Umbilical cord (tissue), 1 donor: ENCODE measurements at regions not wholly inside any gene's neighbourhood (a gene's known extent, or its start where the extent isn't known, plus 50 kb on each side); places are given as distances from the start of the nearest gene placed in this dataset.
"Not testable (repeated sequence)": the region's sequence is repeated elsewhere in the genome, so short reads cannot be mapped to it uniquely, and the experiment has no call there.

Source experiments
- DNase-seq: peaks from one replicate; pipeline ENCODE4 v3.0.0-alpha.2; 2015; ENCODE audit warnings: low spot score

DNA sequence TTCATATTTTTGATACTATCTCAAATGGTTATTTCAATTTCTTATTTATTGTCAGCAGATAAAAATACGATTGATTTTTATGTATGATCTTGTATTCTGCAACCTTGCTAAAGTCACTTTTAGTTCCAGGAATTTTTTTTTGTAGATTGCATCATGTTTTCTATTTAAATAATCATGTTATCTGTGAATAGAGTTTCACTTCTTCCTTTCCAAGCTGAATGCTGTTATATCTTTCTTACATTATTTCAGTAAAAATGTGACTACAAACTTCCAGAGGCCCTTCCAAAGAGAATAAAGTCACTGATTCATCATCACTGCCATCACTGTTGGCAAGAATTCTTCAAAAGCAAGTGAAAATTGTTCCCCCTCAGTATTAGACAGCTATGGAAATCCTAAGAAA is 104.7 kb upstream of the RAP1B start:
- DNase-seq, result no peak

DNA sequence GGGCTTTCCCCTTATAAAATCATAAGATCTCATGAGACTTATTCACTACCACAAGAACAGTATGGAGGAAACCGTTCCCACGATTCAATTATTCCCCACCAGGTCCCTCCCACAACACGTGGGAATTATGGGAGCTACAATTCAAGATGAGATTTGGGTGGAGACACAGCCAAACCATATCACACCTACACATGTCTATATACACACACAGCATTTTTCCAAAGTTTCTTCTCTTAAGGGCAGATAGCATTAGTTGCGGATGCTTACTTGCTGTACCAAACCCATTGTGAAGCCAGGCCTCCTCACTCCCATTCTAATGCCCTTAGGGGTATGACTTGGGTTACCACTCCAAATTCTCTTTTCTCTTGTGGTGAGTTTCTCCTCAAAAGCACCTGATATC is 104.1 kb upstream of the RAP1B start:
- no peak for DNase-seq

DNA sequence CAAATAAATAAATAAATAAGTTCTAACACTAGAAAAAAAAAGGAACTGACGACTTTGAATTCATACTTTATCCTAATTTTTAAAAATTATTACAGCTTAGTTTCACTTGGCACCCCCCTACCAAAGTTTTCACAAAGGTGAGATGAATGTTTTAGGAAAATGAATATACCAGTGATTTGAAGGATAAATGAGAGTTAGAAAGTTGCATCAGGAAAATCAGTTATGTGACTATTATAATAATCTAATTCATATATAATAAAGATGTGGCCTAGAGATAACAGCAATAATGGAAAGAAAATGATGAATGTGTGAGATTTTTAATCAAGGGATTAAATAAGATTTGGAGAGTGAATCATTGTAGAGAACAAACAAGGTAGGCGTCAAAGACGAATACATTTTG is 103.0 kb upstream of the RAP1B start:
- no peak for DNase-seq

DNA sequence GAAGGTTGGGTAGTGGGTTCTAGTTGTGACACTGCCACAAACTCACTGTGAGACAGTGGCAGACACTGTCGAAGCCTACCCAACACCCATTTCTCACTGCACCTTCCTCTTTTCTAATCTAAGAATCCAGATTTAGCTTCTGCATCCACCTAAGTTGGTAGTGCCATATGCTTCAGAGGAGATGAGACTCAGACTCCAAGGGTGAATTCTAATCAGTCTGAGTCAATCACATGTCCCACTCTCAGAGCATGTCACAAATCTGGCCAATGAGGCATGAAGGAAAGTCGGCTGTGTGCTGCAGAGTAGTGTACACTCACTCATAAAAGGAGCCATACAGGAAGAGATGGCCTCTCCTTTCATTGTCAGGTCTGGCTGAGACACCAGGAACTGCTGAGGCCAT is 102.1 kb upstream of the RAP1B start:
- DNase-seq, result no peak

DNA sequence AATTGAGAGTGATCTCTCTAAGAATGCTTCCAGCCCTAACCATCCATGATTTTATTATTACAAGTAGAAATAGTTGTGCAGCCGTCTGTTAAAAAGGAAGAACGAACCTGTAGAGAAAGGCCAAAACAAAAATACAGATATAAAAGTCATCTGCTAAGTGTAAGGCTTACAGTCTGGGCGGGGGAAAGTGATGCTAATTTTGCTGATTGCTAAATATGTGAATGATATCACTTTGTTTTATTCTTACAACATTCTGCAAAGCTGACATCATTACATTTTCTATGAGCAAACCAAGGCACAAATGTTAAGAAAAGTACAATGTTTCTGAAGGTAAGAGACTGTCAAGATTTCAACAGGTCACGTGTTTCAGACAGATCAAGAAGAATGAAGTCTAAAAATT is 101.5 kb upstream of the RAP1B start:
- DNase-seq, result no peak

DNA sequence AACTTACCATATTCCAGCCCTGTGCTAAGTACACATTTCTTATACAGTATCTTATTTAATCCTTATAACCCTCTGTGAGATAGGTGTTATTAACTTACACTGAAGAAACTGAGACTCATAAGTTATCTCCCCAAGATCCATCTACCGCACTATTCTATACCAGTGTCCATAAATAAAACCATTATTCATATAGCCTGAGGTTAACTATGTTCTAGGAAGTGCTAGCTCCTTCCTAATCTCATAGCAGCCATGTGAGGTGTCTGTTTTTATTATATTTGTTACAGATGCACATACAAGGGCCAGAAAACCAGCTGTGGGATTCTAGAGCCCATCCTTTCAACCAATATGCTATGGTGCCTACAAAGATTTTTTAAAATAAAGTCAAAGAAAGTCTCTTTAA is 100.3 kb upstream of the RAP1B start:
- DNase-seq, result no peak

DNA sequence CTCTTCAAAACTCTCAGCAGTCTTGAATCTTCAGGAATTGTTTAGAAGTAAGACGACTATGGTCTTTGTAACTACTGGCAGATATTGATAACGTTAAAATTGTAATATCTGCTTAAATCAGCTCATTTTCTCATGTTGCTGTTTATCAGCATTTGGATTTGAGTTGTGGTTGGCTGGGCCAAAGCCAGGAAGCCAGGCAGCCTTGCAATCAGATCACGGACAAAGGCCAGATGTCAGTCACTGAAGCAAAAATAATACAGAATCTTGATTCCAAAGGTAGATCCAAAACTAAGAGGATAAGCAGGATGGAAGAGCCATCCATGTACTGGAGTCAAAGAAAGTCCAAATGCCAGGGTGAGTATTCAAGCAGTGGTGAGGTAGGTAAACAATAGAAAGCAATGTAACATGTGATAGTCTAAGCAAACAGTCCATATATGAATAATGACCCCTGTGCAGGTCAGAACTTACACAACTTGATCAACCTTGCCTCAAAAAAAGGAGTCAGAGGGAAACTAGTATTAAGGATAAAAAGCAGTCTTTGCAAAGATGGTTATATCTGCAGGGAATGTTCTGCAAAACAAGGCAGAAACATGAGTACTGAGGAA is 95.8 kb upstream of the RAP1B start:
- no peak for DNase-seq

DNA sequence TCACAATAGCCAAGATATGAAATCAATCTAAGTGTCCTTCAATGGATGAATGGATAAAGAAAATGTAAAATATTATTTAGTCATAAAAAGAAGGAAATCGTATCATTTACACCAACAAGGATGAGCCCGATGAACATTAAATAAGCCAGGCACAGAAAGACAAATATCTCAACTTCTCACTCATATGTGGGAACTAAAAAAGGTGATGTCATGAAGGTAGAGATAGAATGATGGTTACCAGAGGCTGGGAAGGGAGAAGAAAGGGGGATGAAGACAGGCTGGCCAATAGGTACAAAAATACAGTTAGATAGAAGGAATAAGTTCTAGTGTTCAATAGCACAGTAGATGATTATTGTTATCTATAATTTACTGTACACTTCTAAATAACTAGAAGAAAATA is 94.9 kb upstream of the RAP1B start:
- no peak for DNase-seq

DNA sequence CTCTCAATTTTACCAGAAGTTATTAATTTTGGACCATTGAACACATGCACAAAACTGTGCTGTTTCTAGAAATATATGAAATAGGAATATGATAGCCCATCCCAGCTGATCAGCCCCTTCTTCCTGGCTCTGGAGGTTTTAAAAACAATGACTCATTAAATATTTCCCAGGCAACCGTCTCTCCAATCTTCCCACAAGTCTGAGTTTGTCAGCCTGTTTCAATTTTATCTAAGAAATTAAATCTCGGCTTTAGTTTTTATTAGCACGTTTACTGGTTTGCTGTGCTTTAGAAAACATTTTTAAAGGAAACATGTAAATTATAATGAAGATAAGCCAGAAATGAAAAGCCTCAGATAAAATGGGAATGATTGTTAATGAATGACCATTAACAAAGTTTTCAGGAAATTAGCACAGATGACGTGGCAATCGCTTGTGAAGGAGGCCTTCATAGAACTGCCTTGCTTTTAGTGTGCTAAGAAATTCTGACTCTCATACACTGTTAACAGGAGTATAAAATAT is 89.3 kb upstream of the RAP1B start:
- DNase-seq, result peak; percentile 77

DNA sequence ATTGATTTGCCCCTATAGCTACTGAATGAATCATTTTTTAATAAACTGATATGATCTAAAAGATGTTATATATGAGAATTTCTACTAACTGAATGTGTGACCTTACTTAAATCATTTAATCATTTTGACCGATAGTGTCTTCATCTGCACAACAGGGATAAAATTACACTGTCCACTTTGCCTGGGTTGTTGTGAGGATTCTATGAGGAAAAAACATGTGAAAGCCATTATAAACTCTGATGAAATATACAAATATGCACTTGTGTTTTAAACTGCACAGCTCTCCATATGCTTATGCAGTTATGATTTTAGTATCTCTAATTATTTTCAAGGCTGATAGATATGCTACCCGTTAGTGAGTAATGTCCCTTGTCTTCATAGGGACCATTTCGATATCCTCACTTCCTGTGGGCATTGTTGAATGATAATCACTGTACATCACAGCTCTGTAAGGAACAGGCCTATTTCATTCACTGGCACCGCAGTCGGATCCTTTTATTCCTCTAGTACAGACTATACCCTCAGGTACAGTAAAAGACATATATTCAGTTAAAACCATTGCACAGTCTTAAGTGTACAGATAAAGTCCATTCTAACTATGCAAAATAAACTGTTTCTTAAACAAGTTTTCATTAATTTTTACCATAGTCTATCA is 88.7 kb upstream of the RAP1B start:
- DNase-seq, result no peak

DNA sequence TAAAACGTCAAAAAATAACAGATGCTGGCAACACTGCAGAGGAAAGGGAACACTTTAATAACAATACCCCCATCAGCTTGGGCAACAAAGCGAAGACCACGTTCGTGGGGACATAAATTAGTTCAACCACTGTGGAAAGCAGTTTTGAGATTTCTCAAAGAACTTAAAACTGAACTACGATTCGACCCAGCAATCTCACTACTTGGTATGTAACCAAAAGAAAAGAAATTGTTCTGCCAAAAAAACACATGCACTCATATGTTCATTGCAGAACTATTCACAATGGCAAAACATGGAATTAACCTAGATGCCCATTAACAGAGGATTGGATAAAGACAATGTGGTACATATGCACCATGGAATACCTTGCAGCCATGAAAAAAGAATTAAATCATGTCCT is 81.2 kb upstream of the RAP1B start:
- DNase-seq, result no peak

DNA sequence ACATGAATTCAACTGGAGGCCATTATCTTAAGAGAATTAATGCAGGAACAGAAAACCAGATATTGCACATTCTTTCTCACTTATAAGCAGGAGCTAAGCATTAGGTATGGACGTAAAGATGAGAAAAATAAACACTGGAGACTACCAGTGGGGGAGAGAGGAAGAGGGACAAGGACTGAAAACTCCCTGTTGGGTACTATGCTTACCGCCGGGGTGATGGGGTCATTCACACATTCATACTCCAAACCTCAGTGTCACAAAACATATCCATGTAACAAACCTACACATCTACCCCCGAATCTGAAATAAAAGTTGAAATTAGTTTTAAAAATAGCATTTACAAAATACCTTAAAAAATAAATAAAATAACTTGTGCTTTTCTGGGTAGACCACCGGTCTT is 80.8 kb upstream of the RAP1B start:
- no peak for DNase-seq

DNA sequence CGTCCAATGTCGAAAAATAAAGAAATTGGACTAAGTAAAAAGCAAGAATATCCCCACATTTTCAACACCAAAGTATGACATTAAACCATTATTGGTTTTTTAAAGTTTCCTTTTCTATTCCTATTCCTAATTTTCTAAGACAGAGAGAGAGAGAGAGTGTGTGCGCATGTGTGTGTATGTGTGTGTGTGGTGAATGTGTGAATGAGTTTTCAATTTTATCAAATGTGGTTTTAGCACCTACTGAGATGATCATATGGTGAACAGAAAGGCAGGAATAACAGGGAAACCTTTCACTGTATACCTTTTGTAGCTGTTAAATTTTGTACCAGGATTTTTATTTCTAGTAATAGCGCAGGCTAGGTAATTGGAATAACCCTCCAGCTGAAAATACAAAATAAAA is 80.4 kb upstream of the RAP1B start:
- no peak for DNase-seq

DNA sequence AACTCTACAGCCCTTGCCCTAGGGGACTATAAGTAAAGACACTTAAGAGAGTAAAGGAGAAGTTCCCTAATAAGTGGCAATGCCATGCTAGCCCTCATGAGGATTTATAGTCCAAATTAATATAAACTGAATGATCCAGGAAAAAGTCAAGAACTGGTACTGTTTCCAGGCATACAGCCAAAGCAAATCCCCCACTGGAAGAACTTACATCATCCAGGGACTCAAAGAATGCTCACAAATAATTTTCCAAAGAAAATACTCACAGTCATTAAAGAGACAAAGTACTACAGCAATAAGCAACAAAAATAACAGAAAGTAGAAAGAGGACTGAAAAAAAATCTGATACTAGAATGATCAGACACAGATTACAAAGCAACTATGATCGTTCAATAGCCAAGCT is 79.7 kb upstream of the RAP1B start:
- DNase-seq, result peak; percentile 75

DNA sequence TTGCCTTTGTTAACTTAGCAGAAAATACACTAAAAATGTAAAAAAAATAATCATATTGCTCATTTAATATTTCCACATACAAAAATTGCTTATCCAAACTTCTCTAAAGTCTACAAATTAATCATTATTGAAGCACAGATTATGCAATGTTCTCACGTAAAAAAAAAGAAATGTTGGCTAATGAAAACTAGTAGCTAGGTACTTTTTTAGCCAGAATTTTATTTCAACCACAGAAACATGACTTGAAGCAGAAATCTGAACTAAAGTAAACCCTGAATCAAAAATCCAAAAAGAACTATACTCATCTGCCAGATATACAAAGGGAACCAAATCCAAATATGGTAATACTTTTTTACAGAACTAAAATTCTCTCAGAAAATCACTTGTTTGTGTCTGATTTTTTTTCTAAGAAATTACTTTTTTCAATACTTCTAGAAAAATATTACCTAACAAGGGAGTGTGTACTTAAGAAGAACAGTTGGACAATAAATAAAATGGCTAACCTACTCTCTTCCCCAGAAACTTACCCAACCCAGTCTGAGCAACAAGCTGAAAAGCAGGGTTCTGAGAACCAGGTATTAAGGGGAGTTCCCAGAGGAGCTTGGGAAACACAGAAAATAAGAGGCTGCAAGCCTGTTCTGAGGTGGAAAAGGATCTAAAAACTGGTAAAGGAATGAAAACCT is 78.4 kb upstream of the RAP1B start:
- DNase-seq, result no peak

DNA sequence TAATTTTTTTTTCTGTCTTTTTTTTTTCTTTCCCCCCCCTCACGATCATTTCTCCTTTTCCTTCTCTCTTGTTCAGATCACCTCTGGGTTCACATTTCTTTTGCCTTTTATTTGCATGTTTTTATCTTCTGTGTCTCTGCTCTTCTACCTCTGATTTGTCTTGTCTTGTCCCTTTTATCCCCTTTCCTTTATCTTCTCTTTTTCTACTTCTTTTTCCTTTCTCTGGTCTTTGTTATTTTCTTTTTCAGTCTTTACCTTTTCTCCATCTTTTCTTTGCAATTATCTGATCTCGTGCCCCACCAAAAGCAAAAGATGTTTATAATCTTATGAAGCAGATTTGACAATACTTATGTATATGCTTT is 77.8 kb upstream of the RAP1B start:
- DNase-seq, result no peak

DNA sequence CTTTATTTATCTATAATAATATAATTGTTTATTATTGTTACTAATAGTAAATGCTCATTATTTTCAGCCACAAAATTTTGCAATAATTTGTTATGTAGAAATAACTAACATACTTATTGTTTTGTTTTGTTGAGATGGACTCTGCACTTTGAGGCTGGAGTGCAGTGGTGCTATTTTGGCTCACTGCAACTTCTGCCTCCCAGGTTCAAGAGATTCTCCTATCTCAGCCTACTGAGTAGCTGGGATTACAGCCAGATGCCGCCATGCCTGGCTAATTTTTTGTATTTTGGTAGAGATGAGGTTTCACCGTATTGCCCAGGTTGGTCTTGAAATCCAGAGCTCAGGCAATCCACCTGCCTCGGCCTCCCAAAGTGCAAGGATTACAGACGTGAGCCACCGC is 76.6 kb upstream of the RAP1B start:
- no peak for DNase-seq

DNA sequence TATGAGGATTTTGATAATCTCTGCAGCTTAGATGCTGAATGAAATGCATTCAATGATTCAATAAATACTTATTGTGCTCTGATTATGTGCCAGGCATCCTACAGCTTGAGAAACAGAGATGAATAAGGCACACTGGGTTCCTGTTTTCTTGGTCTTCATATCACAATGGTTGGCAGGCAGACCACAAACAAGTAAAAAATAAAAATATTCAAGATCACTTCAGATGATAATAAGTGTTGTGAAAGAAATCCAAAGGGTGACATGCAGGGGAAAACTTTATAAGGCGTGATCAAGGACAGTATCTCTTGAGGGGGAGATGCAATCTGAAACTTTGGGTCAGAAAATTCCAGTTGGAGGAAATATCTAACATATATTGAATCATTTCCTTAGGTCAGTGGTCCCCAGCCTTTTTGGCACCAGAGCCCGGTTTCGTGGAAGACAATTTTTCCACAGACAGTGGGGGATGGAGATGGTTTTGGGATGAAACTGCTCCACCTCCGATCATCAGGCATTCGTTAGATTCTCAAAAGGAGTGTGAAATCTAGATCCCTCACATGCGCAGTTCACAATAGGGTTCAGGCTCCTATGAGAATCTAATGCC is 73.7 kb upstream of the RAP1B start:
- no peak for DNase-seq

DNA sequence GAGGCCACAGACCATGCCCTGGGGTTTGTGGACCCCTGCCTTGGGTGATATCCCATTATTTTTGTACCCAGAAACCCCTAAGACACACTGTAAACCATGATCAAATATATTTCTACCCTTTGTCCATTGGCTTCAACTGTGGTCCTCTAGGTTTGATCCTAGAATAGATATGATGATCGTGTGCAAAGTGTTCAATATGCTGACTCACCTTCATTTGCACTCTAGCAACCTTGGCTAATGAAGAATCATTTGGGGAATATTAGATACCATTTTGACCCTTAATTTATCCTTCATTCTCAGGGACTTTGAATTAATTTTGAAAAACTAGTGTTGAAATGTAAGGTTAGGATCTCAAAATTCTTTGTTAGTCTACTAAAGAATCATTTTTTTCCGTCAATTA is 73.1 kb upstream of the RAP1B start:
- no peak for DNase-seq

DNA sequence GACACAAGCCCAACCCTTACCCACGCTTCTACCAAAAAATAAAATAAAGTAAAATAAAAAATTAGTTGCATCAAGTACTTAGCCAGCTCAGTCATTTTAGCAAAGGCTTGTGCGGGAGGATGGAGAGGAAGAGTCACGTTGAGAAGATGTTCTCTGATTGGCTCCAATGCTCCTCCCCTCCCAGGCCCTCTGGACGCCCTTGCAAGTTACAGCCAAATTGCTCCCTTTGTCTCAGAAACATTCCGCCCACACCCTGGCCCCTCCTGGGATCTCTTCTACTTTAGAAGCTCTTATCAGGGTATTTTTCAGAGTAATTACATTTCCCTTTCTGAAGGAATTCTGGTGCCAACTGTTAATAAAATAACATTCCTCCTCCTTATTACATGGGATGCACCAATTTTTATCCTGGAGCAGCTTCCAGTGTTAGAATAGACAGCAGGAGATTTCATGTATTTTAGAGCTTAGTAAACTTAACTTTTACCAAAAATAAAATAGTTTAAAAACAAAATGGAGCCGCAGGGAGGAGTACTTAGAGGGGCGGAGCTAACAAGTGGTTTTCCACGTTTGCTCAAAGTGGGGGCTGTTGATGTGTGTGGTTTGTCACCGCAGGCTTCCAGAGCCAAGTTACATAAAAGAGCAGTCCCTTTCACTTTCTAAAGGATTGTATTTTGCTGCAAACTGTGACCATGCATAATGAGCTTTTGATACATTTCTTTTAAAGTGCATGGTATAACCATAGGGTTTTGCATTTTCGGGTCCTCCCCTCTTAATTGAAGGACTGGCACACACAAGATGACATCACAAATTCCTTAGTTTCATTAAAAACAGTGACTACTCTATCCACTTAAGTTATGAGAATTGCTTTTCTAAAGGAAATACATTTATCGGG is 71.7 kb upstream of the RAP1B start:
- DNase-seq, result peak; percentile 60

DNA sequence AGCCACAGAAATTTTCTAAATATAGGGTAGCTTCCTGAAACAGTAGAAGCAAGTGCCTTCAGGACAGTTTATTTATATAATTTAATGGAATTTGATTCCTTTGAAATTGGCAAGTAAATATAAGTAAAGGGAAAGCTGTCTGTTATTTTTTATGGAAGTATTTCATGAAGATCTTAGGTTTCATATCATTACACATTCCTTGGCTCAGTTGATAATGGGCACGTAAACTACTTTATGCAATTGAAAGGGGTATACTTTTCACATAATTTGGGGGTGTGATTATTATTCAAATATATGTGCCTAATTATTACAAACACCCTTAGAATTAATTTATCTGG is 71.1 kb upstream of the RAP1B start:
- DNase-seq, result no peak

DNA sequence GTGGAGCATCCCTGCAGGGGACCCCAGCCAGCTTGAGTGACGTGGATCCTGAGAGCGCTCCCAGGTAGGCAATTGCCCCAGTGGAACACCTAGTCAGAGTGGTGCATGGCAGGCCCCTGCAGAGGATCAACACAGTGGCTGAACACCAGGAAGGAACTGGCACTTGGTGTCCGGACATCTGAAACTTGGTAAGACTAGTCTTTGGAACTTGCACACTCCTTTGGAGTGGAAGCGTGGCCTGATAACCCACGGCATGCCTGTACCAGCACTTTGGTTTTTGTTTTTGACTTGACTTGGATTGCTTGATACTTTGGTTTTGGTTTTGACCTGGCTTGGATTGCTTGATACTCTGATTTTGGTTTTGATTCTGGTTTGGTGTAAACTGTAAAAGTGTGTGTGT is 69.9 kb upstream of the RAP1B start:
- not testable (repeated sequence) for DNase-seq
